ENCODE measurements at regions not wholly inside any gene's neighbourhood (a gene's known extent, or its start where the extent isn't known, plus 50 kb on each side); places are given as distances from the start of the nearest gene placed in this dataset.

DNA sequence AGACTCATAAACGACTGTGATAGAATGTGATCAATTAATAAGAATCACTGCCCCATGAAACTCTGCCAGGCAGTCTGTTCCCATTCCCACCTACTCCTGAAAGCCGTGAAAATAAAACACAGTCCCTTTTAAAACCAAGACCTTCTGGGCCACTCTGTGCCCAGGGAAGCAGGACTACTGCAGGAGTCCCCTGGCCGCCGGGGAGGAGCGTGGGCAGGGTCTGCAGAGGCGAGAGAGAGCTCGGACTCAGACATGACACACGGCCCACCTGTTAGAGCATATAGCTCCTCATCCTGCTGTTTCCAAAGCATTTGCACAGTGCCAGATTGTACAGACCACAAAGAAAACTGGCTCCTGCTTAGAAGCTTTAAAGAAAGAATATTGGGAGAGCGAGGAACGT is 400.5 kb downstream of the SHANK2 start:
- Histone ChIP-seq H3K4me2 (ENCODE audit: unreplicated experiment) (no peak overlapping the region), H2AFZ (no peak overlapping the region), H3F3A (ENCODE audit: insufficient read depth) (no peaks in the 10 kb centered on the region), H3K27me3 (replicated peaks; ENCODE audit: insufficient read depth) (no peaks in the 10 kb centered on the region), H3K9ac (no peak overlapping the region), H3K9me2 (ENCODE audit: insufficient read depth) (no peaks in the 10 kb centered on the region), H4K20me1 (ENCODE audit: insufficient read depth) (no peaks in the 10 kb centered on the region), H3K4me3 (no peak overlapping the region), H3K9me3 (ENCODE audit: low read depth) (no peaks in the 10 kb centered on the region), H3K4me1 (ENCODE audit: insufficient read depth) (no peaks in the 10 kb centered on the region), H3K36me3 (ENCODE audit: low read depth) (no peaks in the 10 kb centered on the region), H3K27ac (no peak overlapping the region), H3K79me2 (ENCODE audit: insufficient read depth) (no peaks in the 10 kb centered on the region)
- in situ Hi-C loops (cut with MboI), result no loop called here
- WGBS, 2 experiments (ENCODE audit: low coverage in 1 of 2, low lambda C conversion rate in 2 of 2, missing lambda C conversion rate in 2 of 2), result 29 to 31% methylated on average over 10 of the region's 10 CpGs
- DNase-seq, result no peak
- TF ChIP-seq EZH2phosphoT487 (IDR thresholded peaks at IDR 0.05; ENCODE audit: insufficient read depth, low read depth), result no peak
- no peak for TF ChIP-seq EZH2 (IDR thresholded peaks at IDR 0.05; ENCODE audit: insufficient read depth, poor library complexity, severe bottlenecking)

DNA sequence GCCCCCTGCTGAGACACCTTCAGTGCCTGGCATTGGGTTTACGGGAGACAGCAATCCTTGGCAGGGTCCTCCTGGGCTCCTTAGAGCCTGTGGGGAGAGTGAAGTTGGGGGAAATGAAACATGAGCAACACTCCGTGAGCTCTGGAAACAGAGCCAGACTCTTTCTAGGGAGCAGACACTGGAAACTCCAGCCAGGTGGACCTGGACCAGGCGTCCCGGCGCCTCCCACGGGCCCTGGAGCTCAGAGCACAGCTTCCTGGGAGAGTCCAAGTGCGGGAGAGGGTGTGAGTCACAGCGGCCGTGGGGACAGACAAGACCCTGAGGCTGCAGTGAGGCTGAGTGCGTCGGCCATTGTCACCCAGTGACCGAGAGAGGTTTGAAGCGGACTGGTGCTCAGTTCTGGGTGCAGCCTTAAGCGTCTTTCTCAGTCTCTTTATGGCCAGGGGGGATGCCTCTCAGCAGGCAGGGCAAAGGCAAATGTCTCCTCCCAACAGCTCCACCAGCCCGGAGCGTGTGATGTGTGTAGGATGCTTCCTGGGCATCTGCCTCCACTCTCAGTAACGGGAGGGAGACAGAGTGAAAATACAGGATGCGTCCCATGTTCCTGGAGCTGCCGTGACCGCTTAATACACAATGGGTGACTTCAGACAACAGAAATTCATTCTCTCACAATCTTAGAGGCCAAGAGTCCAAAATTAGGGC is 399.2 kb downstream of the SHANK2 start:
- DNase-seq, result no peak
- H2AFZ ChIP-seq, result no peak overlapping the region
- H3K4me1 ChIP-seq (ENCODE audit: insufficient read depth), result no peaks in the 10 kb centered on the region
- no peak overlapping the region for H3K9ac ChIP-seq
- H3K79me2 ChIP-seq (ENCODE audit: insufficient read depth), result no peaks in the 10 kb centered on the region
- TF ChIP-seq EZH2phosphoT487 (IDR thresholded peaks at IDR 0.05; ENCODE audit: insufficient read depth, low read depth) (no peak), EZH2 (IDR thresholded peaks at IDR 0.05; ENCODE audit: insufficient read depth, poor library complexity, severe bottlenecking) (no peak)
- H4K20me1 ChIP-seq (ENCODE audit: insufficient read depth), result no peaks in the 10 kb centered on the region
- no peaks in the 10 kb centered on the region for H3F3A ChIP-seq (ENCODE audit: insufficient read depth)
- no peak overlapping the region for H3K27ac ChIP-seq
- no peak overlapping the region for H3K4me3 ChIP-seq
- in situ Hi-C loops (cut with MboI), result no loop called here
- WGBS, 2 experiments (ENCODE audit: low coverage in 1 of 2, low lambda C conversion rate in 2 of 2, missing lambda C conversion rate in 2 of 2), result 50 to 57% methylated on average over 20 of the region's 20 CpGs
- H3K9me2 ChIP-seq (ENCODE audit: insufficient read depth), result no peaks in the 10 kb centered on the region
- no peaks in the 10 kb centered on the region for H3K9me3 ChIP-seq (ENCODE audit: low read depth)
- no peaks in the 10 kb centered on the region for H3K36me3 ChIP-seq (ENCODE audit: low read depth)
- H3K4me2 ChIP-seq (ENCODE audit: unreplicated experiment), result no peak overlapping the region
- H3K27me3 ChIP-seq (replicated peaks; ENCODE audit: insufficient read depth), result no peaks in the 10 kb centered on the region

DNA sequence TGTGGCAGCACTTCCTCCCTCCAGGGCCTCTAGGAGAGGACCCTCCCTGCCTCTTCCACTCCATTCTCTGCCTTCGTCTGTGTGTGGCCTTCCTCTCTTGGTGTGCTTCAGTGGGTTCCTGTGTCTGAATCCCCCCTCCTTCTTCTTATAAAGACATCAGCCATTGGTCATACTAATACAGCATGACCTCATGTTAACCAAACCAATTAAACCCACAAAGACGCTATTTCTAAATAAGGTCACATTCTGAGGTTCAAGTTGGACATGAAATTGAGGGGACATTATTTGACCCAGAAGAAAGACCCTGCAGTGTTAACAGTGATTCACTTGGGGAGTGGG is 398.6 kb downstream of the SHANK2 start:
- Histone ChIP-seq H3K4me1 (ENCODE audit: insufficient read depth) (no peaks in the 10 kb centered on the region), H3K79me2 (ENCODE audit: insufficient read depth) (no peaks in the 10 kb centered on the region), H3K9ac (no peak overlapping the region), H4K20me1 (ENCODE audit: insufficient read depth) (no peaks in the 10 kb centered on the region), H3K9me2 (ENCODE audit: insufficient read depth) (no peaks in the 10 kb centered on the region), H3K27me3 (replicated peaks; ENCODE audit: insufficient read depth) (no peaks in the 10 kb centered on the region), H2AFZ (no peak overlapping the region), H3K4me3 (no peak overlapping the region), H3K4me2 (ENCODE audit: unreplicated experiment) (no peak overlapping the region), H3K9me3 (ENCODE audit: low read depth) (no peaks in the 10 kb centered on the region), H3K27ac (no peak overlapping the region), H3F3A (ENCODE audit: insufficient read depth) (no peaks in the 10 kb centered on the region), H3K36me3 (ENCODE audit: low read depth) (no peaks in the 10 kb centered on the region)
- 29 to 30% methylated on average over 2 of the region's 2 CpGs for WGBS, 2 experiments (ENCODE audit: low coverage in 1 of 2, low lambda C conversion rate in 2 of 2, missing lambda C conversion rate in 2 of 2)
- in situ Hi-C loops (cut with MboI), result no loop called here
- no peak for TF ChIP-seq EZH2 (IDR thresholded peaks at IDR 0.05; ENCODE audit: insufficient read depth, poor library complexity, severe bottlenecking)
- no peak for TF ChIP-seq EZH2phosphoT487 (IDR thresholded peaks at IDR 0.05; ENCODE audit: insufficient read depth, low read depth)
- DNase-seq, result no peak

DNA sequence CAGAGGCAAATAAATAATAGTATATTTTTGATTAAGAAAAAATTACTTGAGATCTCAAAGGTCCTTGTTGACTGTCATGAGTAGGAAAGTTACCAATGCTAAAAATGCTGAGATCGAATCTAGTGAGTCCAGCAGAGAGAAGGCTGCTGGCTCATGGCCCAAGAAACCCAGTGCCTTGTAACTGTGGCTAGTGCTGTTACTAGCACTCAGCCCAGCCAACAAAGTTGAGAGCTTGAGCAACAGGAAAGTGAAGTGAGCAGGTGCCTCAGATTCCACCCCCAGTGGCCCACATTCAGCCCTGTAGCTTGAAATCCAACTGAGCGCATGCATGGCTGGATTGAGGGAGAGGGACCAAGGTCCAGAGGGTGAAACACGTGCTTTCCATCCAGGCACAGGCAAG is 398.2 kb downstream of the SHANK2 start:
- H3K4me2 ChIP-seq (ENCODE audit: unreplicated experiment), result no peak overlapping the region

More for the DNA sequence above, 398.2 kb downstream of the SHANK2 start:
- 37 to 46% methylated on average over 3 of the region's 3 CpGs for WGBS, 2 experiments (ENCODE audit: low coverage in 1 of 2, low lambda C conversion rate in 2 of 2, missing lambda C conversion rate in 2 of 2)
- Histone ChIP-seq H3K9me2 (ENCODE audit: insufficient read depth) (no peaks in the 10 kb centered on the region), H3K79me2 (ENCODE audit: insufficient read depth) (no peaks in the 10 kb centered on the region), H3F3A (ENCODE audit: insufficient read depth) (no peaks in the 10 kb centered on the region), H3K27me3 (replicated peaks; ENCODE audit: insufficient read depth) (no peaks in the 10 kb centered on the region), H3K9me3 (ENCODE audit: low read depth) (no peaks in the 10 kb centered on the region), H3K4me3 (no peak overlapping the region), H3K36me3 (ENCODE audit: low read depth) (no peaks in the 10 kb centered on the region), H3K27ac (no peak overlapping the region), H3K9ac (no peak overlapping the region), H4K20me1 (ENCODE audit: insufficient read depth) (no peaks in the 10 kb centered on the region), H3K4me1 (ENCODE audit: insufficient read depth) (no peaks in the 10 kb centered on the region), H2AFZ (no peak overlapping the region)
- TF ChIP-seq EZH2phosphoT487 (IDR thresholded peaks at IDR 0.05; ENCODE audit: insufficient read depth, low read depth) (no peak), EZH2 (IDR thresholded peaks at IDR 0.05; ENCODE audit: insufficient read depth, poor library complexity, severe bottlenecking) (no peak)
- no peak for DNase-seq
- in situ Hi-C loops (cut with MboI), result no loop called here

Measured in GM23248 (cell line).